Activated CD4-positive, CD25-positive, alpha-beta regulatory T cell (primary cell): ENCODE measurements at regions not wholly inside any gene's neighbourhood (a gene's known extent, or its start where the extent isn't known, plus 50 kb on each side); places are given as distances from the start of the nearest gene placed in this dataset.

ENCODE experiments used
- DNase-seq, 4 experiments: peaks; one replicate each; lab custom pipeline; 2025; lab: John Stamatoyannopoulos, UW

- no peak for DNase-seq
These were observed 1005.9 kb upstream of the ADGRL3 start for GRCh38 chr4:60194214-60194613.

- no peak for DNase-seq
These were observed 1004.9 kb upstream of the ADGRL3 start for GRCh38 chr4:60195256-60195655.

- peak in 1 of 4 experiments; percentile 0 for DNase-seq
These were observed 999.0 kb upstream of the ADGRL3 start for GRCh38 chr4:60201052-60201673.

- DNase-seq = no peak
These were observed 990.5 kb upstream of the ADGRL3 start for GRCh38 chr4:60209588-60209987.

- no peak for DNase-seq
These were observed 984.2 kb upstream of the ADGRL3 start for GRCh38 chr4:60215906-60216305.

GRCh38 chr4:60216752-60217151 lies 983.4 kb upstream of the ADGRL3 start:
- DNase-seq = no peak

- no peak for DNase-seq
These were observed 978.3 kb upstream of the ADGRL3 start for GRCh38 chr4:60221866-60222265.

GRCh38 chr4:60223208-60223923 lies 976.8 kb upstream of the ADGRL3 start:
- DNase-seq = no peak

- DNase-seq = no peak
These were observed 958.3 kb upstream of the ADGRL3 start for GRCh38 chr4:60241866-60242265.

- DNase-seq = no peak
These were observed 950.3 kb upstream of the ADGRL3 start for GRCh38 chr4:60249784-60250183.

- DNase-seq = no peak
These were observed 949.5 kb upstream of the ADGRL3 start for GRCh38 chr4:60250657-60251056.

- no peak for DNase-seq
These were observed 940.3 kb upstream of the ADGRL3 start for GRCh38 chr4:60259781-60260180.

GRCh38 chr4:60266505-60266904 lies 933.6 kb upstream of the ADGRL3 start:
- no peak for DNase-seq

- no peak for DNase-seq
These were observed 903.7 kb upstream of the ADGRL3 start for GRCh38 chr4:60296386-60296785.

- DNase-seq = no peak
These were observed 886.4 kb upstream of the ADGRL3 start for GRCh38 chr4:60313611-60314178.

GRCh38 chr4:60314416-60314815 lies 885.7 kb upstream of the ADGRL3 start:
- DNase-seq = no peak

- no peak for DNase-seq
These were observed 884.5 kb upstream of the ADGRL3 start for GRCh38 chr4:60315586-60315985.

- no peak for DNase-seq
These were observed 873.4 kb upstream of the ADGRL3 start for GRCh38 chr4:60326735-60327134.

- DNase-seq = no peak
These were observed 872.5 kb upstream of the ADGRL3 start for GRCh38 chr4:60327651-60328050.

GRCh38 chr4:60344908-60345307 lies 855.2 kb upstream of the ADGRL3 start:
- no peak for DNase-seq

GRCh38 chr4:60345392-60345791 lies 854.7 kb upstream of the ADGRL3 start:
- DNase-seq = no peak

- DNase-seq = no peak
These were observed 840.3 kb upstream of the ADGRL3 start for GRCh38 chr4:60359746-60360367.

GRCh38 chr4:60365176-60365575 lies 835.0 kb upstream of the ADGRL3 start:
- DNase-seq = no peak
